B cell (primary cell): ENCODE measurements at regions not wholly inside any gene's neighbourhood (a gene's known extent, or its start where the extent isn't known, plus 50 kb on each side); places are given as distances from the start of the nearest gene placed in this dataset.
"Not testable (repeated sequence)": the region's sequence is repeated elsewhere in the genome, so short reads cannot be mapped to it uniquely, and the experiment has no call there.

Experiments
- ATAC-seq: fragments of 200-7000 bp; cut with Tn5 transposase; one replicate; pipeline ENCODE4 v1.10.0; 2021; ENCODE audit warnings: low read depth, mild to moderate bottlenecking, moderate number of reproducible peaks, moderate library complexity
- CTCF ChIA-PET: fragments of 350-600 bp; sonication (Branson Sonifier 250); formaldehyde crosslinking; loops from one replicate; lab custom pipeline; 2021; ENCODE audit warnings: antibody characterized with exemption, inconsistent platforms; lab: Charles Lee
- POLR2A ChIA-PET: fragments of 350-600 bp; sonication (Branson Sonifier 250); formaldehyde crosslinking; loops from one replicate; lab custom pipeline; 2021; ENCODE audit warnings: antibody characterized with exemption; lab: Charles Lee
- DNase-seq: peaks from one replicate; pipeline ENCODE4 v3.0.0; 2013
- H2AFZ ChIP-seq: 2 replicates; pipeline ENCODE4 v1.6.1; 2012; ENCODE audit warnings: mild to moderate bottlenecking, low read depth, low read length; ENCODE audit not compliant: insufficient read depth, poor library complexity, severe bottlenecking
- H3K27ac ChIP-seq, 2 donors: 1 replicate in 1 of 2; 2 replicates in 1 of 2; pipeline ENCODE4 v1.5.1; 2012 to 2013; ENCODE audit warnings: low read length in 2 of 2, mild to moderate bottlenecking in 2 of 2, moderate library complexity in 1 of 2
- H3K27me3 ChIP-seq, 4 experiments: fragments of 200-600 bp in 1 of 4; sonication (generic) in 1 of 4; replicated peaks in 1 of 4; 1 replicate in 2 of 4; 2 replicates in 2 of 4; pipeline versions ENCODE4 v1.6.1 to v1.7.0; 2013 to 2016; ENCODE audit warnings: low read length in 3 of 4, mild to moderate bottlenecking in 2 of 4, mixed read lengths in 1 of 4, moderate library complexity in 1 of 4; ENCODE audit not compliant: insufficient read depth in 4 of 4, control insufficient read depth in 3 of 4; ENCODE audit errors: control extremely low read depth in 1 of 4
- H3K36me3 ChIP-seq, 2 experiments: replicated peaks in 1 of 2; 1 replicate in 1 of 2; 2 replicates in 1 of 2; pipeline versions ENCODE4 v1.6.1 to v1.7.1; 2013; ENCODE audit warnings: low read length in 1 of 2; ENCODE audit not compliant: insufficient read depth in 2 of 2, control insufficient read depth in 1 of 2; ENCODE audit errors: control extremely low read depth in 1 of 2, extremely low read depth in 1 of 2
- H3K4me1 ChIP-seq, 2 donors: fragments of 200-600 bp in 1 of 2; sonication (generic) in 1 of 2; 1 replicate in 1 of 2; 2 replicates in 1 of 2; pipeline versions ENCODE4 v1.5.1 to v1.6.1; 2013 to 2017; ENCODE audit warnings: low read length in 2 of 2; ENCODE audit not compliant: control insufficient read depth in 2 of 2, insufficient read depth in 2 of 2
- H3K4me2 ChIP-seq: replicated peaks from 2 replicates; pipeline ENCODE3; 2012; ENCODE audit warnings: mild to moderate bottlenecking, low read depth, low read length; ENCODE audit not compliant: poor library complexity, severe bottlenecking
- H3K4me3 ChIP-seq, 5 experiments: fragments of 200-600 bp in 1 of 5; sonication (generic) in 1 of 5; 1 replicate in 3 of 5; 2 replicates in 2 of 5; pipeline versions ENCODE4 v1.5.1 to v1.7.0; 2011 to 2016; ENCODE audit warnings: low read length in 4 of 5, mild to moderate bottlenecking in 4 of 5, low read depth in 2 of 5, control low read depth in 1 of 5, moderate library complexity in 1 of 5; ENCODE audit not compliant: insufficient read depth in 1 of 5; ENCODE audit errors: control extremely low read depth in 1 of 5, extremely low read depth in 1 of 5
- H3K79me2 ChIP-seq: fragments of 200-600 bp; sonication (generic); one replicate; pipeline ENCODE4 v1.6.0; 2016; ENCODE audit warnings: low read length; ENCODE audit not compliant: control insufficient read depth, insufficient read depth
- H3K9ac ChIP-seq: fragments of 200-600 bp; sonication (generic); 2 replicates; pipeline ENCODE4 v1.6.1; 2017; ENCODE audit warnings: mild to moderate bottlenecking, low read length, moderate library complexity
- H3K9me3 ChIP-seq, 3 donors: one replicate each; pipeline versions ENCODE4 v1.6.1 to v1.7.1; 2013; ENCODE audit warnings: low read length in 2 of 3; ENCODE audit not compliant: control insufficient read depth in 2 of 3, insufficient read depth in 1 of 3; ENCODE audit errors: control extremely low read depth in 1 of 3
- H4K20me1 ChIP-seq: 2 replicates; pipeline ENCODE4 v1.6.0; 2012; ENCODE audit warnings: mild to moderate bottlenecking, low read length; ENCODE audit not compliant: insufficient read depth, control insufficient read depth, poor library complexity, severe bottlenecking
- H3K27ac Mint-ChIP-seq: one replicate; pipeline ENCODE4 v1.8.0; 2021; ENCODE audit warnings: mixed read lengths
- H3K27me3 Mint-ChIP-seq: one replicate; pipeline ENCODE4 v1.8.0; 2021; ENCODE audit warnings: mixed read lengths
- H3K4me1 Mint-ChIP-seq: one replicate; pipeline ENCODE4 v1.8.0; 2021; ENCODE audit warnings: mixed read lengths
- H3K4me3 Mint-ChIP-seq: one replicate; pipeline ENCODE4 v1.8.0; 2021; ENCODE audit warnings: mixed read lengths
- H3K9me3 Mint-ChIP-seq: one replicate; pipeline ENCODE4 v1.8.0; 2022; ENCODE audit warnings: mixed read lengths; ENCODE audit not compliant: insufficient read depth
- CTCF ChIP-seq: fragments of 200-600 bp; IDR thresholded peaks from one replicate; pipeline ENCODE4 v1.8.0; 2022; ENCODE audit warnings: antibody characterized with exemption, mild to moderate bottlenecking
- EZH2 ChIP-seq: IDR thresholded peaks from 2 replicates; pipeline ENCODE4 v1.6.1; 2012; ENCODE audit warnings: borderline replicate concordance, low read depth, mild to moderate bottlenecking, moderate library complexity, low read length; ENCODE audit not compliant: insufficient read depth, poor library complexity, severe bottlenecking
- WGBS: methylation state at CpG from one replicate; pipeline ENCODE4 v1.1.5; 2013; ENCODE audit warnings: missing lambda C conversion rate; ENCODE audit not compliant: insufficient coverage; 5-methylcytosine and 5-hydroxymethylcytosine counted together
- intact Hi-C: fragments of 100-400 bp; cut with micrococcal nuclease; formaldehyde crosslinking; loops from one replicate; pipeline ENCODE4 v1.10.0; 2022

- DNase-seq = no peak
- 89% methylated on average over 3 of the region's 6 CpGs for WGBS
- no peak for ATAC-seq
These were observed 256.9 kb upstream of the DUSP10 start for GRCh38 chr1:221998781-221999180.

GRCh38 chr1:221998186-221998612 is 256.3 kb upstream of the DUSP10 start:
- TF ChIP-seq EZH2 (no peak), CTCF (no peak)
- no peak overlapping the region for H3K4me2 ChIP-seq
- no peaks in the 10 kb centered on the region for H3K9me3 ChIP-seq
- no peaks in the 10 kb centered on the region for H3K4me1 ChIP-seq
- ATAC-seq = no peak
- Mint-ChIP-seq H3K9me3 (no peaks in the 10 kb centered on the region), H3K27ac (no peak overlapping the region), H3K4me1 (no peaks in the 10 kb centered on the region), H3K27me3 (no peaks in the 10 kb centered on the region), H3K4me3 (no peak overlapping the region)
- H3K27me3 ChIP-seq = no peaks in the 10 kb centered on the region
- no CpG with 5 or more reads among the region's 2 CpGs for WGBS
- POLR2A ChIA-PET = no interaction called here
- no peaks in the 10 kb centered on the region for H3K79me2 ChIP-seq
- H2AFZ ChIP-seq = no peak overlapping the region
- intact Hi-C loops = no loop called here
- H3K9ac ChIP-seq = no peak overlapping the region
- H4K20me1 ChIP-seq = no peaks in the 10 kb centered on the region
- no peaks in the 10 kb centered on the region for H3K36me3 ChIP-seq
- no peak overlapping the region for H3K4me3 ChIP-seq
- no peak for DNase-seq
- H3K27ac ChIP-seq = no peak overlapping the region
- CTCF ChIA-PET = interaction anchor here (1.8 kb wide), 1 partner anchor 11 kb away, joined by 6 read pairs; no protein-coding TSS in a partner anchor

More at GRCh38 chr1:221998781-221999180, 256.9 kb upstream of the DUSP10 start:
- Histone ChIP-seq H3K9ac (no peak overlapping the region), H3K4me1 (no peaks in the 10 kb centered on the region), H2AFZ (no peak overlapping the region), H3K4me2 (no peak overlapping the region), H3K79me2 (no peaks in the 10 kb centered on the region), H3K27ac (no peak overlapping the region), H3K4me3 (no peak overlapping the region), H3K27me3 (no peaks in the 10 kb centered on the region), H3K9me3 (no peaks in the 10 kb centered on the region), H4K20me1 (no peaks in the 10 kb centered on the region), H3K36me3 (no peaks in the 10 kb centered on the region)
- ChIA-PET CTCF (interaction anchor here (1.8 kb wide), 1 partner anchor 11 kb away, joined by 6 read pairs; no protein-coding TSS in a partner anchor), POLR2A (no interaction called here)
- Mint-ChIP-seq H3K27ac (no peak overlapping the region), H3K4me3 (no peak overlapping the region), H3K9me3 (no peaks in the 10 kb centered on the region), H3K4me1 (no peaks in the 10 kb centered on the region), H3K27me3 (no peaks in the 10 kb centered on the region)
- intact Hi-C loops = no loop called here
- TF ChIP-seq EZH2 = no peak
- no peak for TF ChIP-seq CTCF

GRCh38 chr1:221997012-221997411 is 255.1 kb upstream of the DUSP10 start:
- H3K9me3 ChIP-seq, H3K27me3 Mint-ChIP-seq, H3K27ac ChIP-seq, H2AFZ ChIP-seq, H3K27me3 ChIP-seq, H3K36me3 ChIP-seq, DNase-seq, H3K9me3 Mint-ChIP-seq, H3K4me3 Mint-ChIP-seq, H4K20me1 ChIP-seq, H3K4me3 ChIP-seq, POLR2A ChIA-PET, H3K4me1 ChIP-seq, H3K4me1 Mint-ChIP-seq, ATAC-seq, H3K4me2 ChIP-seq, H3K79me2 ChIP-seq, H3K9ac ChIP-seq, intact Hi-C loops, H3K27ac Mint-ChIP-seq: not testable (repeated sequence)
- CTCF ChIA-PET = interaction anchor here (0.7 to 1.8 kb wide), 2 partner anchors 13 to 145 kb away, joined by 4 to 6 read pairs; no protein-coding TSS in a partner anchor
- WGBS = 83% methylated on average over 1 of the region's 1 CpG
